HepG2 (cell line): ENCODE measurements at regions not wholly inside any gene's neighbourhood (a gene's known extent, or its start where the extent isn't known, plus 50 kb on each side); places are given as distances from the start of the nearest gene placed in this dataset.

Experiments
- ATAC-seq: fragments of 200-7000 bp; cut with Tn5 transposase; 3 replicates; pipeline ENCODE4 v1.9.1; 2020; ENCODE audit warnings: mild to moderate bottlenecking, moderate library complexity
- BruUV-seq: library from RNA; stranded (reverse); fragments of 400-500 nt; replicated peaks from 2 replicates; lab custom pipeline; 2021; lab: Mats Ljungman, UMichigan
- CTCF ChIA-PET: fragments of 300-600 bp; formaldehyde crosslinking; extraction: SDS; loops from one replicate; lab custom pipeline; 2021; ENCODE audit warnings: low total read pairs, inconsistent platforms, low intra/inter-chr PET ratio; lab: Yijun Ruan, JAX
- POLR2A ChIA-PET: fragments of 350-600 bp; sonication (Branson Sonifier 250); formaldehyde crosslinking; loops from one replicate; lab custom pipeline; 2020; ENCODE audit warnings: antibody characterized with exemption, inconsistent platforms; lab: Yijun Ruan, JAX
- DNase-seq: peaks from one replicate; pipeline ENCODE4 v3.0.0-alpha.2; 2015; ENCODE audit warnings: low spot score
- FAIRE-seq: peaks from 3 replicates; lab custom pipeline; 2011; peaks lifted over from hg19 to GRCh38; lab: Jason Lieb, UNC
- H2AFZ ChIP-seq: one replicate; pipeline ENCODE4 v1.6.1; 2011; ENCODE audit warnings: low read length, inconsistent platforms
- H3K27ac ChIP-seq: fragments of 300-600 bp; 3 replicates; pipeline ENCODE4 v1.8.0; 2011; ENCODE audit warnings: mixed run types, mild to moderate bottlenecking, mixed read lengths, low read length, inconsistent platforms; ENCODE audit not compliant: insufficient read depth; ENCODE audit errors: extremely low read length
- H3K27me3 ChIP-seq, 2 experiments: fragments of 200-600 bp in 1 of 2; 2 replicates in 1 of 2; 3 replicates in 1 of 2; pipeline versions ENCODE4 v1.6.0 to v1.8.0; 2011; ENCODE audit warnings: low read length in 2 of 2, mild to moderate bottlenecking in 2 of 2, moderate library complexity in 2 of 2, inconsistent platforms in 1 of 2; ENCODE audit not compliant: insufficient read depth in 2 of 2, control insufficient read depth in 1 of 2
- H3K36me3 ChIP-seq, 2 experiments: fragments of 200-600 bp in 1 of 2; replicated peaks in 1 of 2; 2 replicates in 1 of 2; 3 replicates in 1 of 2; pipeline versions ENCODE4 v1.5.1 to v1.8.0; 2011; ENCODE audit warnings: low read length in 2 of 2, inconsistent platforms in 1 of 2; ENCODE audit not compliant: insufficient read depth in 2 of 2, control insufficient read depth in 1 of 2
- H3K4me1 ChIP-seq: 2 replicates; pipeline ENCODE4 v1.5.1; 2012; ENCODE audit warnings: low read length, inconsistent platforms; ENCODE audit not compliant: insufficient read depth
- H3K4me2 ChIP-seq: 2 replicates; pipeline ENCODE4 v1.6.0; 2011; ENCODE audit warnings: low read depth, low read length, inconsistent platforms
- H3K4me3 ChIP-seq, 3 experiments: fragments of 200-600 bp in 1 of 3; sonication (generic), shearing (Covaris generic) in 1 of 3; replicated peaks in 1 of 3; 2 replicates each; pipeline ENCODE4 v1.5.1; 2011 to 2016; ENCODE audit warnings: low read length in 3 of 3, inconsistent platforms in 2 of 3, low read depth in 2 of 3, mild to moderate bottlenecking in 2 of 3, control low read depth in 1 of 3, mixed read lengths in 1 of 3; ENCODE audit not compliant: insufficient read depth in 1 of 3
- H3K79me2 ChIP-seq: one replicate; pipeline ENCODE4 v1.6.1; 2011; ENCODE audit warnings: low read length, inconsistent platforms; ENCODE audit not compliant: insufficient read depth
- H3K9ac ChIP-seq: 2 replicates; pipeline ENCODE4 v1.6.0; 2011; ENCODE audit warnings: mild to moderate bottlenecking, low read depth, low read length, inconsistent platforms; ENCODE audit not compliant: insufficient read depth
- H3K9me3 ChIP-seq: 2 replicates; pipeline ENCODE4 v1.5.1; 2012; ENCODE audit warnings: mild to moderate bottlenecking, low read length
- H4K20me1 ChIP-seq: 2 replicates; pipeline ENCODE4 v1.6.0; 2011; ENCODE audit warnings: inconsistent platforms, mild to moderate bottlenecking, low read length, moderate library complexity; ENCODE audit not compliant: insufficient read depth
- AHDC1 ChIP-seq: sonication (generic); formaldehyde crosslinking; IDR thresholded peaks from 2 replicates; pipeline ENCODE4 v1.5.1; 2020; ENCODE audit warnings: mild to moderate bottlenecking, missing genetic modification reagents, borderline replicate concordance
- BATF2 ChIP-seq: sonication (generic); formaldehyde crosslinking; IDR thresholded peaks from 2 replicates; pipeline ENCODE4 v1.8.0; 2022; ENCODE audit warnings: mild to moderate bottlenecking, missing genetic modification reagents, moderate library complexity
- MIXL1 ChIP-seq: IDR thresholded peaks from 2 replicates; pipeline ENCODE4 v1.6.1; 2016
- NFRKB ChIP-seq: fragments of 450-650 bp; IDR thresholded peaks from 2 replicates; pipeline ENCODE4 v1.6.1; 2017
- POLR2AphosphoS2 ChIP-seq: IDR thresholded peaks from 2 replicates; pipeline ENCODE4 v1.6.1; 2011; ENCODE audit warnings: low read depth, low read length, improper control_type of control experiment
- RBAK ChIP-seq: sonication (generic); formaldehyde crosslinking; IDR thresholded peaks from 2 replicates; pipeline ENCODE4 v1.5.1; 2020; ENCODE audit warnings: mild to moderate bottlenecking, missing genetic modification reagents
- REL ChIP-seq: sonication (generic); formaldehyde crosslinking; conservative IDR thresholded peaks from 2 replicates; pipeline ENCODE4 v1.8.0; 2022; ENCODE audit warnings: mild to moderate bottlenecking, missing genetic modification reagents, moderate library complexity
- SRY ChIP-seq: sonication (generic); formaldehyde crosslinking; IDR thresholded peaks from 2 replicates; pipeline ENCODE4 v1.8.0; 2022; ENCODE audit warnings: mild to moderate bottlenecking, missing genetic modification reagents
- ZFP36L2 ChIP-seq: sonication (generic); formaldehyde crosslinking; IDR thresholded peaks from 2 replicates; pipeline ENCODE4 v1.4.0; 2020; ENCODE audit warnings: missing genetic modification reagents
- ZNF292 ChIP-seq: sonication (generic); formaldehyde crosslinking; IDR thresholded peaks from 2 replicates; pipeline ENCODE4 v1.8.1; 2022; ENCODE audit warnings: mild to moderate bottlenecking, low read depth, missing genetic modification reagents, borderline replicate concordance
- ZNF30 ChIP-seq: sonication (generic); formaldehyde crosslinking; IDR thresholded peaks from 2 replicates; pipeline ENCODE4 v1.5.0; 2020; ENCODE audit warnings: mild to moderate bottlenecking, missing genetic modification reagents
- ZNF556 ChIP-seq: sonication (generic); formaldehyde crosslinking; IDR thresholded peaks from 2 replicates; pipeline ENCODE4 v1.4.0; 2020; ENCODE audit warnings: mild to moderate bottlenecking, missing genetic modification reagents, borderline replicate concordance
- ZNF598 ChIP-seq: sonication (generic); formaldehyde crosslinking; IDR thresholded peaks from 2 replicates; pipeline ENCODE4 v1.5.1; 2020; ENCODE audit warnings: mild to moderate bottlenecking, missing genetic modification reagents, borderline replicate concordance
- ZNF713 ChIP-seq: sonication (generic); formaldehyde crosslinking; IDR thresholded peaks from 2 replicates; pipeline ENCODE4 v1.4.0; 2020; ENCODE audit warnings: mild to moderate bottlenecking, missing genetic modification reagents
- ZNF772 ChIP-seq: sonication (generic); formaldehyde crosslinking; IDR thresholded peaks from 2 replicates; pipeline ENCODE4 v1.5.0; 2020; ENCODE audit warnings: mild to moderate bottlenecking, missing genetic modification reagents
- WGBS: methylation state at CpG from one replicate; pipeline ENCODE4 v1.1.6; 2017; ENCODE audit warnings: low lambda C conversion rate; 5-methylcytosine and 5-hydroxymethylcytosine counted together
- in situ Hi-C: cut with HindIII; loops from 2 replicates; pipeline ENCODE4 v1.10.0; 2017; ENCODE audit warnings: low pct_unique_long_range_greater_than_20kb; ENCODE audit not compliant: extremely low pct_ligation_motif_present
- intact Hi-C: fragments of 100-400 bp; cut with micrococcal nuclease; formaldehyde crosslinking; loops from one replicate; pipeline ENCODE4 v1.10.0; 2022; ENCODE audit not compliant: unreplicated experiment

- H2AFZ ChIP-seq = no peak overlapping the region
These were observed 451.5 kb downstream of the TENT5A start for GRCh38 chr6:81300961-81301360.

More at GRCh38 chr6:81300961-81301360, 451.5 kb downstream of the TENT5A start:
- Histone ChIP-seq H3K9ac (no peak overlapping the region), H3K79me2 (no peaks in the 10 kb centered on the region), H3K27me3 (no peaks in the 10 kb centered on the region), H3K27ac (no peak overlapping the region), H4K20me1 (no peaks in the 10 kb centered on the region), H3K9me3 (no peaks in the 10 kb centered on the region), H3K4me2 (no peak overlapping the region), H3K4me1 (no peaks in the 10 kb centered on the region), H3K4me3 (no peak overlapping the region), H3K36me3 (no peaks in the 10 kb centered on the region)
- intact Hi-C loops = no loop called here
- ATAC-seq = no peak
- ChIA-PET CTCF (no interaction called here), POLR2A (no interaction called here)
- in situ Hi-C loops = no loop called here
- TF ChIP-seq ZNF598 (CRISPR knock-in tag) (no peak), ZNF713 (CRISPR knock-in tag) (no peak), POLR2AphosphoS2 (no peak), MIXL1 (CRISPR knock-in tag) (no peak), BATF2 (CRISPR knock-in tag) (no peak), ZNF556 (no peak), AHDC1 (CRISPR knock-in tag) (no peak), REL (CRISPR knock-in tag) (no peak), ZNF292 (no peak), NFRKB (no peak), RBAK (no peak), ZNF772 (CRISPR knock-in tag) (no peak), ZFP36L2 (CRISPR knock-in tag) (no peak), ZNF30 (CRISPR knock-in tag) (no peak), SRY (no peak)
- no peak for FAIRE-seq
- BruUV-seq = no TSS peak
- no peak for DNase-seq
- WGBS = 0% methylated on average over 1 of the region's 1 CpG
